ENCODE measurements at regions not wholly inside any gene's neighbourhood (a gene's known extent, or its start where the extent isn't known, plus 50 kb on each side); places are given as distances from the start of the nearest gene placed in this dataset.
"Not testable (repeated sequence)": the region's sequence is repeated elsewhere in the genome, so short reads cannot be mapped to it uniquely, and the experiment has no call there.

DNA sequence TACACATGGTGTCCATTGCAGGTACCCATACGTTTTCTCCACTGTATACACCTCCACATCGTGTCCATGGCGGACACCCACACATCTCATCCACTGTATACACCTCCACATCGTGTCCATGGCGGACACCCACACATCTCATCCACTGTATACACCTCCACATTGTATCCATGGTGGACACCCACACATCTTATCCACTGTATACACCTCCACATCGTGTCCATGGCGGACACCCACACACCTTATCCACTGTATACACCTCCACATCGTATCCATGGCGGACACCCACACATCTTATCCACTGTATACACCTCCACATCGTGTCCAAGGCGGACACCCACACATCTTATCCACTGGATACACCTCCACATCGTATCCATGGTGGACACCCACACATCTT lies 50.4 kb upstream of the TTC34 start:
- H3K27ac ChIP-seq; H3K4me1 ChIP-seq; H3K36me3 ChIP-seq; H3K4me3 ChIP-seq; intact Hi-C loops (cut with DNase I; ENCODE audit: low total_unique reads); H3K9me3 ChIP-seq; DNase-seq: not testable (repeated sequence)
- H3K27me3 ChIP-seq: peaks cover 0 to 76% of the 10 kb centered on the region in 2 donors

DNA sequence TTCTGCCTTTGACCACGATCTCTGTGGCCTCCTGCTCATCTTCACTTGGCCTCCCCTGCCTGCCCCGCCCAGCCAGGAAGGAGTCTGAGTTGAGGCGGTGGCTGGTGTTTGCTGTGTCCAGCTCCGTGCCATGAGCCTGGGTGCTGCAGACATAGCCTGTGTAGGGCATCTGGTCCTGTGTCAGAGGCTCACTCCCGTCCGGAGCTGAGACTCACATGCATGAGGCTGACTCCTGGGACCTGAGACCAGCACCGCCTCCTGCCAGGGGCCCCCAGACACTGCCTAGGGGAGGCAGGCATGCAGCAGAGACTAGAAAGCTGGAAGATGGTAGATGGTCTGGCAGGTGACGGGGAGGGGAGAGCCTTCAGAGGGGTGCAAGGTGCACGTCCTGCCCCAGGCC lies 52.2 kb upstream of the TTC34 start:
- Histone ChIP-seq H3K27ac (no peak overlapping the region), H3K27me3 (peaks cover 0 to 76% of the 10 kb centered on the region in 2 donors), H3K9me3 (no peaks in the 10 kb centered on the region), H3K4me3 (no peak overlapping the region), H3K4me1 (no peaks in the 10 kb centered on the region), H3K36me3 (no peaks in the 10 kb centered on the region)
- TF ChIP-seq CTCF (IDR thresholded peaks at IDR 0.05): no peak
- intact Hi-C loops (cut with DNase I; ENCODE audit: low total_unique reads): no loop called here
- DNase-seq: no peak

- Histone ChIP-seq H3K36me3 (no peaks in the 10 kb centered on the region), H3K4me3 (no peak overlapping the region), H3K27me3 (peaks cover 0 to 74% of the 10 kb centered on the region in 2 donors), H3K9me3 (no peaks in the 10 kb centered on the region), H3K27ac (no peak overlapping the region), H3K4me1 (no peaks in the 10 kb centered on the region)
- no peak for TF ChIP-seq CTCF (IDR thresholded peaks at IDR 0.05)
- no peak for DNase-seq
- intact Hi-C loops (cut with DNase I; ENCODE audit: low total_unique reads): no loop called here
These were observed 52.7 kb upstream of the TTC34 start for GRCh38 chr1:2854151-2854550.

DNA sequence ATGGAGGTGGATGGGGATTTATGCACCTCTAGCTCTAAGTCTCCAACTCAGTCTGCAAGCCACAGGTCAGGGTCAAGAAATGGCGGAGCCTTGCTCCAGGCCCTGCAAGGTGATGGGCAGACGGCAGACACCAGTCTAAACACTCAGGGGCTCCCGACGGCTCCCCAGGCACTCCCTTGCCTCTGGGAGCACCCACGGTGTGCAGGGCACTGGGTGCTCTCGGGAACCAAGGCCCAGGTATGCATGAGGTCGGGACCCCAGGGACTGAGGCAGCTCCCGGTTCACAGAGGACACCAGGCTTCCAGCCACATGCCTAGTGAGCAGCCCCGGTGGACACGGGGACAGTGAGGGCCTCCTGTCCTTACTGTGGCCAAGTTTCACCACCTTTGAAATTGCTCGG lies 53.1 kb upstream of the TTC34 start:
- Histone ChIP-seq H3K4me1 (no peaks in the 10 kb centered on the region), H3K27ac (no peak overlapping the region), H3K27me3 (peaks cover 0 to 69% of the 10 kb centered on the region in 2 donors), H3K36me3 (no peaks in the 10 kb centered on the region), H3K9me3 (no peaks in the 10 kb centered on the region), H3K4me3 (no peak overlapping the region)
- intact Hi-C loops (cut with DNase I; ENCODE audit: low total_unique reads): no loop called here
- DNase-seq: no peak
- TF ChIP-seq CTCF (IDR thresholded peaks at IDR 0.05): no peak

DNA sequence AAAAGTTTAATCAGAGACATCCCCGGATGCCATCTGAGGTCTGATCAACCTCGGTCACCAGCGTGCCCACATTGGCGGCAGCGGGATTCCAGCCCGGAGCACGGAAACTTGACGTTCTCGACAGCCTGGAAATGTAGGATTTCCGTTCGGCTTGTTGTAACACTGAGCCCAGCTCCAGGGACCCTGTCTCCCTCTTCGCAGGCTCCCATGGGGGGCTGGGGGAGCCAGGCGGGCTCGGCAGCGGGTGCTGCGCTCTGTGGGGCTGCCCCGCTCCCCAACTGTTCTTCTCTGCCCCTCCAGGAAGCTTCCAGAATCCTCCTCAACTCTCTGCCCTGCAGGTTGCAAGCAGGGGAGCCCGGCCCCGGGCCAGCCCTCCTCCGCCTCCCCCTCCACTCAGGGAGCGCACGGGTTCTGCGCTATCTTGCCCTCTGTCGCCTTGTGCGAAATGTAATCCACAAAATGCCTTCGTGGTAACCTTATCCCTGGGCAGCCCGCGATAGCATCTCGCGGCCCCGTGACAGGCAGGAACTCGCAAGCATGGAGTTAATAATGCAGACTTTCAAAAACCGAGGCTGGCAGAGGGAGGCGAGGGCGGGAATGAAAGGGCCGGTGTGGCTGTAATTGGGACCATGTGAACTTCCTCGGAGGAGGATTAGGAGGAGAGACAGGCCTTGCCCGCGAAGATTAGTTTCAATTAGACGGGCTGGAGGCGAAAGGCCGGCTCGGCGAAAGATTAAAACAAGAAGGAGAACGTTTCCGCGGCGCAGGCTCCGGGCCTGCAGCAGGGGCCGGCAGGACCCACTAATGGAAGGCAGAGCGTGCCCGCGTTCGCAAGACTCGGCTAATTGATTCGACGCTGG lies 53.9 kb upstream of the TTC34 start:
- no peaks in the 10 kb centered on the region for H3K36me3 ChIP-seq
- no peak overlapping the region for H3K4me3 ChIP-seq
- no peaks in the 10 kb centered on the region for H3K4me1 ChIP-seq
- H3K27ac ChIP-seq: no peak overlapping the region
- H3K9me3 ChIP-seq: no peaks in the 10 kb centered on the region
- peaks cover 0 to 64% of the 10 kb centered on the region in 2 donors for H3K27me3 ChIP-seq
- TF ChIP-seq CTCF (IDR thresholded peaks at IDR 0.05): no peak
- no peak for DNase-seq
- intact Hi-C loops (cut with DNase I; ENCODE audit: low total_unique reads): no loop called here

DNA sequence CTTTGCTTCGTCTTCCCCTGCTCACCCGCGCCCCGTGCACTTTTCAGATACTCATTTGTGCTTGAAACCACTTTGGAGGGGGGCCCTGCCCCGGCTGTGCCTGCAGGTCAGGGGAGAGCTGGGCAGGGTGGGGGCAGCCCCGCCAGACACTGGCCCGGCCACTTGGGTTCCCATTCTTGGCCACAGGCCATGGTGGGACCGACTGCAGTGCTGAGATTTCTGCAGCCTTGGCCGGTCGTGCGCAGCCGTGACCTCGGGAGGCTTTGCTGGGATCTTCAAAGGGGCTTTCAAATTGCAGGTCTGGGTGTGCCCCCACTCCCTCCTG lies 54.5 kb upstream of the TTC34 start:
- Histone ChIP-seq H3K4me1 (no peaks in the 10 kb centered on the region), H3K27me3 (peaks cover 0 to 61% of the 10 kb centered on the region in 2 donors), H3K4me3 (no peak overlapping the region), H3K9me3 (no peaks in the 10 kb centered on the region), H3K36me3 (no peaks in the 10 kb centered on the region), H3K27ac (no peak overlapping the region)
- DNase-seq: no peak
- TF ChIP-seq CTCF (IDR thresholded peaks at IDR 0.05): no peak
- intact Hi-C loops (cut with DNase I; ENCODE audit: low total_unique reads): no loop called here
